ENCODE measurements at regions not wholly inside any gene's neighbourhood (a gene's known extent, or its start where the extent isn't known, plus 50 kb on each side); places are given as distances from the start of the nearest gene placed in this dataset.

DNA sequence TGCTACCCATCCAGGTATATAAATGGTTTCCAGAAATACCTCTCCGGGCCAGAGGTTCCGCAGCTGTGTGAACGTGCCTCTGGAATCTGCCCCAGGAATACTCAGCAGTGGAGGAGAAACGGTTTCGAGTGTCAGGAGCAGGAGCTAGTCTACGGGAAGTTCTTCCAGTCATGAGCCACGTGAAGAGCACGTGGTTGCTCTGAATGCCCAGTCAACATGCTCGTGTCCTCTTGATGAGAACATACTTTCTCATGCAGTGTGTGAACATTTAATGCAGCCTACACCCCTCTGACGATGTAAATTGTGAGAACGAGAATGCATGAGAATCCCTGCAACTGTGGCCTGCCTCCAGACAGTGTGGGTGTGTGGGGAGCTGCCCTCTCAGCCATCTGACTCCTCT is 277.0 kb upstream of the SHH start:
- DNase-seq = no peak

DNA sequence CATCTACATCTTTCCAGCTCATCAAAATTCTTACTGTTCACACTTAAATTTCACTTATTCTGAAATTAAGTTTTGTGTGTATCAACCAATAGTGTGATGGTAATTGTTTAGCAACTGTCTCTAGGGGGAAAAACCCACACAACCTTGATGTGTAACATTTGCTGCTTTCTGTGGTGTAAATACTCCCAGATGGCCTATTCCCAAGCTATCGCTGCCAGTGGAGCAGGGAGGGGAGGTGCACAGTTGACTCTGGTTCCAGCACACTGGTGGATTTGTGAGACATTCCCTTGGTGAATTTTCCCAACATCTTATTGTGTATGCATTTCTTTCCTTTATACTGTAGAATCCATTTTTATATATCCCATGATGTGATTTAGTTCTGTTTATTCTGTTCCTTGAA is 275.9 kb upstream of the SHH start:
- no peak for DNase-seq

DNA sequence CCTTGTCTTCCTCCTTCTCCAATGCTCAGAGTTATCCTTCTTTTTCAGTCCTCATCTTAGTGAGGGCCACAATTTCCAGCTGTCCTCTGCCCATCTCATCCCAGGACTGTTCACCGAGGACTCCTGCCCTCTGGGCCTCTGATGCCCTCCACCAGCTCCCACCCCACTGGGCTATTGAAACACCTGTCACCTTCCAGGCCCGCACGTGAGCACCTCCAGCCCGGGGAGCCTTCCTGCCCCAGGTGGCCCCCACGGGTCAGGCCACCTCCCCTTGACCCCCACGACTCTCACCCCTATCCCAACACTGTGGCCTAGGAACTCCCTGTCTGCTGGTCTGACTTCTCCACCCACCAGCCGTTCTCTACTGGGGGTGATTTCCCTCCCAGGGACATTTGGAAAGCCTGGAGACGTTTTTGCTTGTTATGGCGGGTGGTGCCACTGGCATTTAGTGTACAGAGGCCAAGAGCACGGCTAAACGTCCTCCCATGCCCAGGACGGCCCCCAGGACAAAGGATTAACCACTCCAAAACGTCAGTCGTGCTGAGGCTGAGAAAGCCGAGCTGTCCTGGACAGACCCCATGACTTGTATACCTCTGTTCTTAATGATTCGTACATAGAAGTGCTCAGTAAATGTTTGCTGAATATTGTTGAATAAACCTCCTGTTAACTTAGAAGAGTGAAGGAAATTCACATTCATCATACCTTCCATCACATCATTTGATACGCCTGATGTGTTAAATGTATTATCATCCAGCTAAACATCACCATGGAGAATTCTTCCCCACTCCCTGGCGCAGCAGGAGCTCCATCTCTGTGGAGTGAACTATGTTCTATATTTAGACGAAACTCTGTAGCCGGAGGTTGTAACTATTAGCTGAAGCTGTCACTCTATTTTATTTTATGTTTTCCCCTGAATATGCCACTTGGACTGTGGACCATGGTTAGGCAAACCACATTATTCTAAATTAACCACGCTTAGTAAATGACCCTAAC is 270.1 kb upstream of the SHH start:
- no peak for DNase-seq

DNA sequence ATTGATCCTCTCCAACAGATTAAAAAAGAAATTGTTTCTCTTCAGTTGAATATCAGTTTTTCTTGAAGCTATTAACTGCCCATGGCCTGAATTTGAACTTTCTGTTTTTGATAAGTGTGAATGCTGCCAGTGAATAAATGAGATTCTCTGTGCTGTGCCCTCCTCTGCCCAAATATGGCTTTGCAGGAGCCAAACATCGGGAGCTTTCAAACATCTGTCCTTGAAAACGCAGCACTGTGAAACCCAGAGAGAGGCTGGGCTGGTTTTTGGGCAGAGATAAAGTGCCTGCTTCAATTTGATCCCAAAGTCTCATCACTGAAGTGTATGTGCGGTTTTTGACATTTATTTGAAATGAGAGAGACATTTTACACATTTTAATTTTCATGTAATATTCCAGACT is 268.3 kb upstream of the SHH start:
- DNase-seq = no peak

DNA sequence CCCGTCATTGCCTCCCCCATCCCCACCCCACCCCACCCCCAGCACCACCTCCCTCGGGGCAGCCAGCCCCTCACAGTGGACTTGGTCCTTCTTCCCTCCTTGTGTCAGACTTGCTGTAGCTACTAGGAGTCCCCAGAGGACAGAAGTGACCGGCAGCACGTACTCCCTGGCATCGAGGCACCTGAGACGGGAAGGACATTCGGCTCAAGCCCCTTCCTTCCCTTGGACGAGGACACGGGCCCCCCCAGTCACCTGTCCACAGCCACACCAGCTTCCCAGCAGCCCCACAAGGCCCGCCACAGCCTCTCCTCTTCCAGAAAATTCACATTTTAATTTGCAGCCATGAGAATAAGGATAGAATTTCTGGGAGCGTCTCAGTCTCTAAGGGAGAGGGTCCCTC is 267.8 kb upstream of the SHH start:
- DNase-seq = no peak

DNA sequence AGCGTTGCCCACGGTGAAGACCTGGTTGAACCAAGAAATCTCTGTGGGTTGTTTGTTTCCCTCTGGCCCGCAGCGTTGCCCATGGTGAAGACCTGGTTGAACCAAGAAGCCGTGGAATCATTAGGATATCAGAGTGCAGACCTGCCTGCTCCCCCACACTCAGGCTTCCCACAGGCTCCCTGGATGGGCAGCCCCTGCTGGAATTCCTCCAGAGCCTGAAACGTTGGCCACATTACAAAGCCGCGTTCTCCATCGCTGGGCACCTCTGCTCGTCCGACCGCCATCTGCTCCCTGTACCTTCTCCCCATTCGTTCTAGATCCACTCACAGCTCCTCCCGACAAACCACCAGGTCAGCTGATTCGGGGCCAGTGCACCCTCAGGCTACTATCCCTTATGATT is 266.9 kb upstream of the SHH start:
- DNase-seq = no peak

DNA sequence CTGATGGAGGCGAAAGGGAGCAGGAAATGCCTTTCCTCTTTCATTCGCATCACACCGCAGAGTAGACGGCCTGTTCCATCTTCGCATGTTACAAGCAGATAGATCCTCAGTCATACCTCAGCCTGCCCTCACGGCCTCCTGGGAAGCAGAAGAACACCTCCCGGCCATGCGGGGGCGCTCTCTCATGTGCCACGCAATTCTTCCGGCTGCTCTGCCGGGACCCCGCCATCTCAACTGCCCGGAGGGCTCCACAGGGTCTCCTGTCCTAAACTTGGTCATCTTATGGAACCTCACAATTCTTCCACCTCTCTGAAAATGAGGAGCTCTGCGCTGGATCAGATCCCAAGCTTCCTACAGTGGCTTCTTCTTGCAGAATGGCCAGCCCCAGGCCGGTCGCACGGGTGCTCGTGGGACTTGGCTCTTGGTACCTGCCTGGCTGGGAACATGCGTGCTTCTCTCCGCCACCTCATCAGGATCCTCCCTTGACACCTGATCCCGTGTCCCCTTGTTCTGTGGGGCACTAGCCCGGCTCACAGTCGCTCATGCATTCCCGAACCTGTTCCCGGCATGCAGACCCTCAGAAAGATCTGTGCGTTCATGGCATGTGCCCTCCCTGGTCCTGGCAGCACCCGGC is 262.8 kb upstream of the SHH start:
- no peak for DNase-seq

DNA sequence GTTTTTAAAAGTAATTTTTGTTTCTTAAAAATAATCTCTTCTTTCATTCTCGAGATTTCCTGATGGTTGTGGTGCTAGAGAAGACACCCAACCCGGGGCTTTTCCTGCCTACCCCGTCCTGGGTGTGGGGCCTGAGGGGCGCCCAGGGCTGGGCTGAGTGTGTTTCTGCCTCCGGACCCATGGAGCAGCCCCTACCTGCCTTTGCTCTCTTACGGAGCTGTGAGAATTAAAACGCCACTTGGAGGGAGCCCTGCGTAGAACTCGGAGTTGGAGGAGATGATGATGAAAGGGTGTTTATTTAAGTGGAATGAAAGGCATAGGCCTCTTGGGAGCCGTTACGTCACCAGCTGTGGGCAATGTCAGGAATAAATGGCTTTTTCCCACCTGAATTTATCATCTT is 261.8 kb upstream of the SHH start:
- no peak for DNase-seq

DNA sequence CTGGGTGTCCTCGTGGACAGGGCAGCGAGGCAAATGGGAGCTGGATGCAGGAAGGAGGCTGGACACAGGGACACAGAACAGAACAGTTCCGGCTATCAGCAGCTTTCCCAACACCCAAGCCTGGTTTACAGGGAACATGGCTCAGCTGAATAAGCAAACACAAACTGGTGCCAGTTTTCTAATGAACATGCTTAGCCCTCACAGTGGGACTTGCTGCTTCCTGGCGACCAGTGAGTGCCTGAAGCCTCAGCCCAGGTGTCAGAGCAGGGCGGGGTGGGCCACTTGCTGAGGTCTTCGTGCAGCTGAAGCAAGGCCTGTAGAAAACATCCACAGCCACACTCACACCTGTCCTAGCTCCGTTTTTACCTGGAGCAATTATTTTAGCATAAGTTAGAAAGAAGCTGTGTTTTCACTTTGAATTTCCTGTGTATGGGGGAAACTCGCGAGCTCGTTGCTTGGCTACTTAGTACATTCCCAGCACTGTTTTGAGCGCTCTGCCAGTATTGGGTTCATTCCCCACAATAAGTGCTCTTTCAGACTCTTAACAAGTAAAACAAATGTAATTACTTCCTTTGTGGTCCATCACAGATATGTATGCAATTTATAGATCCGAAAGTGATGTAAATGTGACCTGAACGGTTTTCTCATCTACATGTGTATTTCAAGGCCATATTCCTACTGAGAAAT is 261.2 kb upstream of the SHH start:
- DNase-seq = no peak

DNA sequence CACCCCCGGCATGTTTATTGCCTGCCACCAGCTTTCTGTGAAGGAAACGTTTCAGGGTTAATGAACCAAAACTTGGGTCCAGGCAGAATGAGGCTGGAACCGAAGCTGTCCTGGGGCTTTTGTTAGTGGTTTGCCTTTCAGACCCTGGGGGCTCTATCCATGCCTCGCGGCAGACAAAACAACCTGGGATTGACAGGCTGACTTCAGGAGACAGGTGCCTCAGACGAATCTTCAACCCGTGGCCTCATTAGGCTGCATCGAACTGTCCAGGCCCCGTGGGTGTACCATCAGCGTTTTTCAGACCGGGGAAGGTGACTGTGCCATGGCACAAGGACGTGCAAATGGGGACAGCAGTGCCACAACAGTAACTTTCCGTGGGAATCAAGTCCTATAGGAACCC is 259.3 kb upstream of the SHH start:
- DNase-seq = no peak

DNA sequence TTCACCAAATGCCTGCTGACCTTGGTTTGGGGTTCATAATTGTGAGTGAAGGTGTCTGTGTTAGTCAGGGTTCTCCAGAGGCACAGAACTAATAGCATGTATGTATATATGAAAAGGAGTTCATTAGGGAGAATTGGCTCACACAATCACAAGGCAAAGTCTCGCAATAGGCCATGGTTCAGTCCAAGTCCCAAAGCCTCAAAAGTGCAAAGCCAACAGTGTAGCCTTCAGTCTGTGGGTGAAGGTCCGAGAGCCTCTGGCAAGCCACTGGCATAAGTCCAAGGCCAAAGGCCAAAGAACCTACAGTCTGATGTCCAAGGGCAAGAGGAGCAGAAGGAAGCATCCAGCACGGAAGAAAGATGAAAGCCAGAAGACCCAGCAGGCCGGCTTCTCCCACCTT is 257.6 kb upstream of the SHH start:
- no peak for DNase-seq

DNA sequence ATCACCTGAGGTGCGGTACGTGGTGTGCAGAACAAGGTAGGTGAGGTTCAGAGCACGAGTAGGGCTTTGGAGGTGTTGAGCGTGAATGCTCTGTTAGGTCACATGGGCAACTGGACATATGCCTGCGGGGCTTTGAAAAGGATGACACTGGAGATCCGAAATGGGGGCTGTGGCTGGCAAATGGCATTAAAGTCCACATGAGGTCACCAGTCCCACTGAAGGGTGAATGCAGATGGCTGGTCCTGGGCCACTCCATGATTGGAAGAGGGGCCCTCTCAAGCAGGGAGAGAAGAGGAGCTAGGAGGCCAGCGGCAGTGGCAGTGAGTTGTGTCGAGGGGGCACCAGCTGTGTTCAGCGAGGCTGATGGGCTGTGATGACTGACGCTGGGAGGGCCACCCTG is 254.9 kb upstream of the SHH start:
- no peak for DNase-seq

DNA sequence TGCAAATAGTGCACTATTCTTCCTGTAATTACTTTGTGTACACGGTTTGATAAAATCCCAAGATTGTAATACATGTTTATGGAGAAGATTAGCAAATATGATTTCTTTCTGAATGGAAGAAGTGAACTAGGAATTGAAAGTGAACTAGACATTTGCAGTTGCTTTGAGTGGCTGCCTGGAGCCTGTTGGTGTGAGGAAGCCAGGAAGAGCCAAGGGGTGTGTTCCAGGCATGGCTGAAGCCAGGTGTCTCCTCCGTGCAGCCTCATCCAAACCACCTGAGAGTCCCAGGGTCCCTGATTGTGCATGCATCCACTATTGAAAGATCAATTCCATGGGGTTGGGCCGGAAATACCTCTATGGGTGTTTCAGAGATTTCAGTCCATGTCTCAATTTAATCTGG is 253.1 kb upstream of the SHH start:
- DNase-seq = no peak

DNA sequence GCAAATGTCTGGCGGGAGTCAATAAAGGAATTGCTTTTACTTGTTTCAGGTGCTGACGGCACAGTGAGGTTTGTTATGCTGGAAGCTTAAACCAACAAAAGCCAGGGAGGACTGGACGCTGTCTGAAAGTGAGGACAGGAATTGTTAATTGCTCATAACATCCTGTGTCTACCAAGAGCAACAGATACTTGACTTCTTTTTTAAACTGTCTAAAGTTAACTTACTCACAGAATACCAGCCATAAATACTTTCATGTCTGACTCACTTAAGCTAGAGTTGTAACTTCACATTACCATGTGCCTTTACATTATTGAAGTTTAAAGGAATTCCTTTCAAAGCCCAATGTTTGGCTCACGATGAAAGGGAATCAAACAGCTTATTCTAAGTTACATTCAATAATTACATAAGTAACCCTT is 252.7 kb upstream of the SHH start:
- no peak for DNase-seq

DNA sequence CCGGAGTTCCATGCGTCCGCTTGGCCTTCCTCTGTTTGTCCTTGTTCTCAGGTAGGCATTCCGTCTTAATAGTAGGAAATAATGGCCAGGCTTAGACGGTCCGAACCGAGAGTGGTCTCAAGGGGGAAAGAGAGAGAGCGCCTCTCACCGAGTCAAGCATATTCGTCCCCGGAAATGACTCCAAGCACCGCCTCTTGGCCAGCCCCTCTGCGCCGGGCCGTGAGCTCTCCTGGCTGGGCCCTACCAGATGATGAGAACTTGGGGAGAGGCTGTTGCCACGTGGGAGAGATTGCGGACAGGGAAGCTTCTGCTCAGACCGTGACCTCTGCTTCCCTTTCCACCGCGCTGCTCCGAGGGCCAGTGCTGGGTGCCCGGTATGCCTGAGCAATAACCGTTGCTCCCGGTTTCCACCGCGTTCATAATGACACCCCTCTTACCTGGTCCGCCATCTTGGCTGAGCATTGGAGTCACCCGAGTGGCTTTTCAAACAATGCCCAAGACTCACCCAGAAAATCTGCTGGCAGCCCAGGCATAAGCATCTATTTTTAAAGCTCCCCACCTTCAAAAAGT is 251.1 kb upstream of the SHH start:
- DNase-seq = no peak

DNA sequence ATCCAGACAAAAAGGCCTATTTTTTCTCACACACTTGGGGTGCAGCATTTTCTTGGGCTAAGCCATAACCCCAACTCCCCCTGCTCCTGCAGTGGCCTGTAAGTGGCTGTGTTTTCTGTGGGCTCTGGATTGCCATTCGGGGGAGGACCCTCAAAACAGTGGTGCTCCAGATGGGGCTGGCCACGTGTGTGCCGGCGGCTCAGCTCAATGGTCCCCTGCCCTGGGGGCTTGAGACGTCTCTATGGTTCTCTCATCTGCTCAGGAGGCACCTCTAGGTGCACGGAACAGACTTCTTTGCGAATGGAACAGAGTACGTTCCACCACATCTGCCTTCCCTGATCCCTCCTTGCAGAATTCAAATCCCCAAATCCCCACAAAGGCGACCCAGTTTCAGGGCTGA is 250.0 kb upstream of the SHH start:
- DNase-seq = no peak

DNA sequence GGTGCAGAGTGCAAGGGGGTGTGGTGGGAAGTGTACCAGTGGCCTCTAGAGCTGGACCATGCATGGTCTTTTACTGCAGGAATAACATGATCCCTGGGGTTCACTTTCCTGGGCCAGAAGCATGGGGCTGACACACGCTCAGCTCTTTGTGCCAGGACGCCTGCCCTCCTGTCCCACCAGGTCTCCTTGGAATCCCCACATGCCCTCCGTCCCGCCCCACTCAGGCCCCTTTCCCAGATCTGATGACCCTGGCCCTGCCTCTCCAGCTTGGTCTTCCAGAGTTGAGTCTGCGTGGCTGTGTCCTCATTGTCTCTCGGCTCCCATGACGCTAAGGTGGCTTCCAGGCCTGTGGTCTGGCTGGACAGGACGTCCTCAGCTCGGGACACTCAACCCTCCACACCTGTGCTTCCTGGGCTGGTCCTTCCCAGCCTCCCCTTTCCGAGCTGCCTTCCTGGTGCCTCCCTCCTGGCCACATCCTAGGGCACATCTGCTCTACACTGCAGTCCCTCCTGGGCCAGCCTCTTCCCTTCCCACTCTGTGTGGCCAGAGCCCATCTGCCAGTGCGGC is 249.5 kb upstream of the SHH start:
- no peak for DNase-seq

DNA sequence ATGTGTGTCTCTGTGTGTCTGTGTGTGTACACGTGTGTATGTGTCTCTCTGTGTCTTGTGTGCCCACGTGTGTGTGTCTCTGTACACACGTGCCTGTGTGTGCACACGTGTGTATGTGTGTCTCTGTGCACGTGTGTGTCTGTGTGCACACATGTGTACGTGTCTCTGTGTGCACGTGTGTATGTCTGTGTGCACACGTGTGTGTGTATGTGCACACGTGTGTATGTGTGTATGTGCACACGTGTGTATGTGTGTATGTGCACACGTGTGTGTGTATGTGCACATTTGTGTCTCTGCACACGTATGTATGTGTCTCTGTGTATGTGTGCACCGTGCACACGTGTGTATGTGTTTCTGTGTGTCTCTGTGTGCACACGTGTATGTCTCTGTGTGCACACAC is 248.7 kb upstream of the SHH start:
- no peak for DNase-seq

DNA sequence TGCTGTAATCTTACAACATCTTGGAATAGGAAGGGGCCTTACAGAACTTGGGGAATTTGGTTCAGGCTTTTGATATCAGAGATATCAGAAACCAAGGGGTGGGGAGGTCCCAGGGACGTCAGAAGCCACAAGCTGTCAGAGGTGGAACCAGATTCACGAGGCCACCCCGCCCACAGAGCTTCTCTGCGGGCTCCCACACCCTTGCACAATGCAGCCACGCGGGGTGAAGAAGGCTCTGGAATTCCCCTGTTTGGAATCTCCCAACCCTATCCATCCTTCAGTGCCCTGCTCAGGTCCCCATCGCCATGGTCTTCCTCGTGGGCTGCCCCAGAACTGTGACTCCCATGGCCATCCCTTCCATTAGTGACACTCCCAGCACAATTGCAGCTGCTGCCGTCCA is 247.1 kb upstream of the SHH start:
- no peak for DNase-seq

DNA sequence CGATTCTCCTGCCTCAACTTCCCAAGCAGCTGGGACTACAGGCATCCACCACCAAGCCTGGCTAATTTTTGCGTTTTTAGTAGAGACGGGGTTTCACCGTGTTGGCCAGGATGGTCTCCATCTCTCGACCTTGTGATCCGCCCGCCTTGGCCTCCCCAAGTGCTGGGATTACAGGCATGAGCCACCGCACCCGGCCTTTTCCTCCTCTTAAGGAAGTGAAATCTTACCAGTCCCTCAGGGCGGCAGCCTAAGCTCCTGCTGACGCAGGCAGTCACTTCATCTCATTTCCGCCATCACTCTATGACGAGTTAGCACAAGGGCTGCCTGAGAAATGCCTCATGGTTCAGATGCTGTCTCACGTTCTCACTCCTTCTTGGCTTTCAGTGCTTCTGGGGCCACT is 246.0 kb upstream of the SHH start:
- no peak for DNase-seq

DNA sequence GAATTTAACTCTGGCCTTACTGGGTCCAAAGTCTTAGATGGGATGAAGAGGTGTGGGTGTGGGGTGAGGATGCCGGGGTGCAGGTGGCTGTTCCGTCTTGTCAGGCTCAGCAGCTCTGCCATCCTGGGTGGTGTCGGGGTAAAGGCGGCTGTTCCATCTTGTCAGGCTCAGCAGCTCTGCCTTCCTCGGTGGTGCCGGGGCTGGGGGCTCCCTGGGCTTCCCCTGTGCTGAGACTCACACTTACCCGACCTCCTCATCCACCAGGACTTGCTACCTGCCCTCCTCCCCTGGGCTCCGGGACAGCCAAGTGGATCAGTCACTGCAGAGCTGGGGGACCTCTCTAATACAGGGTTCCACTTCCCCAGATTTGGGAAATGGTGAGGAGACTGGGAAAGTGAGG is 244.3 kb upstream of the SHH start:
- no peak for DNase-seq

DNA sequence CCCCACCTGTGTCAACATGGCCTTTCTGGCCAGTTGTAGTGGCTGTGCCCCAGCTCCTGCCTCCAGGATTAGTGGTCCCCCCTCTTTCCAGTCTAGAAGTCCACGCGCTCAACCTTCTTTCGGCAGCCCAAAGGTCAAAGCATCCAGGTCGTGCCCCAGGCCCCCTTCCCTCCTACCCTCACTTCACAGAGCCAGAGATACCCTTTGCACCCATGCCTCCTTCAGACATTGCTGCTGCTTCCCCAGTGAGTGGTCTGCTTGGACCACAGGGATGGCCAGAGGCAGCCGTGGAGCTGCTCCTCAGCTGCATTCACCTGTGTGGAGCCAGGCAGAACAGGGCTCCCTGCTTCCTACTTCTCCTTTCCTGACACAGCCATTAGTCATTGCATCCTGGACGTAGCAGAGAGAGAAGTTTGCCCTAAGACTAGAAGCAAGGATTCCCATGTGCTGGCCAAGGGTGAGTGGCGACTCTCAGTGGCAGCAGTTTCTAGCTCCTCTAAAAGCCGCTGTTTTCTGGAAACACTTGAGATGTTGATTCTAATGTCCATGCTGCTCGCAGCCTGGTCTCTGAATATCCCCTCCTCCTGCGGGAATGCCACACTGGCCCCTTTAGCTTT is 243.1 kb upstream of the SHH start:
- no peak for DNase-seq

DNA sequence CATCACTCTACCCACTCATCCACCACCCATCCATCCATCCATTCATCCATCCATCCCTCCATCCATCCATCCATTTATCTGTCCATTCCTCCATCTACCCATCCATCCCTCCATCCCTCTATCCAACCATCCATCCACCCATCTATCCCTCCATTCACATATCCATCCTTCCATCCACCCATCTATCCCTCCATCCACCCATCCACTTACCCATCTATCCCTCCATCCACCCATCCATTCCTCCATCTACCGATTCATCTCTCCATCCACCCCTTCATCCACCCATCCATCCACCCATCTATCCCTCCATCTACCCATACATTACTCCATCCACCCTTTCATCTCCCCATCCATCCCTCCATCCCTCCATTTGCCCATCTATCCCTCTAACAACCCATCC is 239.6 kb upstream of the SHH start:
- no peak for DNase-seq

Data from CD4-positive, alpha-beta T cell treated with Interleukin-4 for 4 hours (primary cell).